Astrocyte of the spinal cord (primary cell): ENCODE measurements at regions not wholly inside any gene's neighbourhood (a gene's known extent, or its start where the extent isn't known, plus 50 kb on each side); places are given as distances from the start of the nearest gene placed in this dataset.
A peak's percentile ranks its signal among the peaks of the same experiment; 100 is the strongest.

Experiments
- DNase-seq: peaks from one replicate; pipeline ENCODE4 v3.0.0; 2011; ENCODE audit warnings: low read depth, low spot score
- H3K4me3 ChIP-seq: 2 replicates; pipeline ENCODE4 v1.5.1; 2011; ENCODE audit warnings: low read depth, mild to moderate bottlenecking, low read length, moderate library complexity
- CTCF ChIP-seq: IDR thresholded peaks from 2 replicates; pipeline ENCODE4 v1.5.1; 2012; ENCODE audit warnings: low read depth, mild to moderate bottlenecking, low read length, inconsistent platforms
- in situ Hi-C: cut with HindIII; loops from 2 replicates; pipeline ENCODE4 v1.10.0; 2017; ENCODE audit warnings: low sequenced_read_pairs

- DNase-seq: no peak
- TF ChIP-seq CTCF: no peak
- in situ Hi-C loops: no loop called here
- no peak overlapping the region for H3K4me3 ChIP-seq
Observed at GRCh38 chr3:191148131-191148530, 50.9 kb upstream of the OSTN start.

- DNase-seq: no peak
- in situ Hi-C loops: no loop called here
- no peak overlapping the region for H3K4me3 ChIP-seq
- TF ChIP-seq CTCF: no peak
Observed at GRCh38 chr3:191143224-191143623, 55.8 kb upstream of the OSTN start.

GRCh38 chr3:191141728-191142127 lies 57.3 kb upstream of the OSTN start:
- peak; percentile 90 for DNase-seq
- in situ Hi-C loops: no loop called here
- TF ChIP-seq CTCF: no peak
- no peak overlapping the region for H3K4me3 ChIP-seq

GRCh38 chr3:191139736-191140135 lies 59.3 kb upstream of the OSTN start:
- no peak overlapping the region for H3K4me3 ChIP-seq
- in situ Hi-C loops: no loop called here
- no peak for TF ChIP-seq CTCF

GRCh38 chr3:191138937-191139336 lies 60.1 kb upstream of the OSTN start:
- in situ Hi-C loops: no loop called here
- no peak for TF ChIP-seq CTCF
- no peak for DNase-seq
- H3K4me3 ChIP-seq: no peak overlapping the region

More at GRCh38 chr3:191139736-191140135, 59.3 kb upstream of the OSTN start:
- no peak for DNase-seq

GRCh38 chr3:191137708-191138107 lies 61.3 kb upstream of the OSTN start:
- H3K4me3 ChIP-seq: no peak overlapping the region
- in situ Hi-C loops: no loop called here
- no peak for DNase-seq
- TF ChIP-seq CTCF: no peak

GRCh38 chr3:191136347-191136746 lies 62.7 kb upstream of the OSTN start:
- peak; percentile 37 for TF ChIP-seq CTCF
- in situ Hi-C loops: no loop called here
- peak; percentile 31 for DNase-seq

More at GRCh38 chr3:191136347-191136746, 62.7 kb upstream of the OSTN start:
- no peak overlapping the region for H3K4me3 ChIP-seq
